COLO668 (cell line): ENCODE measurements at regions not wholly inside any gene's neighbourhood (a gene's known extent, or its start where the extent isn't known, plus 50 kb on each side); places are given as distances from the start of the nearest gene placed in this dataset.

Experiments used
- DNase-seq: peaks from one replicate; lab custom pipeline; 2025; ENCODE audit not compliant: unreplicated experiment; lab: John Stamatoyannopoulos, UW

- DNase-seq, result no peak
These were observed 50.6 kb upstream of the IGFBP3 start for GRCh38 chr7:45971661-45972175.

DNA sequence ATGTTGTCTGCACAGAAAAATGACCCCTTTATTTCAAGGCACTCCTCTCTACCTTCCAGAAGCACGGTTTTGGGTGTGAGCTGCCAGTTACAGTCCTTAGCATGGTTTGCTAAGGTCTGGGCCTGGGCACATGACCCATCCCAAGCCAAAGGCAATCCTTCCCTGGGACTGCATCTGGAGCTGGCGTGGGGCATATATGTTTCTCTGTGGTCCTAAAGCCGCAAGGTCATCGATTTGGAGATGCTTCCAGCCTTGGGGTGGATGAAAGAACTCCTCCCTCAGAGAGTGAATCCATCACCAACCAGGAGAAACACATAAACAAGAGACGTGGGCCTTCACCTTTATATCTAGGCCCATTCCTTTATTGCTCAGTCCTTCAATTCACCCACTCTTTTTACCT, 50.1 kb upstream of the IGFBP3 start:
- no peak for DNase-seq
